Amniotic stem cell (primary cell): ENCODE measurements at regions not wholly inside any gene's neighbourhood (a gene's known extent, or its start where the extent isn't known, plus 50 kb on each side); places are given as distances from the start of the nearest gene placed in this dataset.

Source experiments
- DNase-seq: peaks from one replicate; lab custom pipeline; 2025; lab: John Stamatoyannopoulos, UW

DNA sequence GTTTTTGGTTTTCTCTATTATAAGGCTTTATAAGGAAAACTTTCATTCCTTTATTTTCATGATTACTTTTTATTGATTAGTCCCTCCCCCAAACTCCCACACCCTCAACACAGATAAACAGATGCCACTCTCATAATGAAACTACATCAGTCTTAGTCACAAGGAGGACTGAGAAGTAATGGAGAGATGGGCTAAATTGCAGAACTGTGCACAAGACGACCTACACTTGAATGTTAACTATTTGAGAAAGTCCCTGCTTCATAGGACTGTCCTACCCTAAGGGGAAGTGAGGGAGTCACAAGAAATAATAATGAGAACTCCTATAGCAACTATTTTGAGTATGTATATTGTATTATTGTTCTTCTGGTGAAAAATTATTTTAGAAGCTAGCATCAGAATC is 360.8 kb downstream of the RBM43 start:
- DNase-seq: no peak

DNA sequence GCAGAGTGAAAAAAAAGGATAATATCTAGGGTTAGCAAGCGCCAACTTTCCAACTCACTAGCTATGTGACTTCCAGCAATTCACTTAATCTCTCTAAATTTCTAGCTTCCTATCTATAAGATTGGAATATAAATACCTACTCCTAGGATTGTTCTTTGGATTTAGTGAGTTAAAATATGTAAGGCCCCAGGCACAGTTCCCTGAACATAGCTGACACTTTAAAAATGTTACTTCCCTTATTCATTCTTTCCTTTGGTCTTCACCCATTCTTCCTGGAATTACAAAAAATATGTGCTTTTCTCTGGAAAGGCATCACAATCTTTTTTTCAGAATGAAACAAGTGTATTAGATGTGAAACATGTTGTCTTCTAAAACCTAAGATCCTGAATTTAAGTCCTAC is 365.7 kb downstream of the RBM43 start:
- DNase-seq: no peak

DNA sequence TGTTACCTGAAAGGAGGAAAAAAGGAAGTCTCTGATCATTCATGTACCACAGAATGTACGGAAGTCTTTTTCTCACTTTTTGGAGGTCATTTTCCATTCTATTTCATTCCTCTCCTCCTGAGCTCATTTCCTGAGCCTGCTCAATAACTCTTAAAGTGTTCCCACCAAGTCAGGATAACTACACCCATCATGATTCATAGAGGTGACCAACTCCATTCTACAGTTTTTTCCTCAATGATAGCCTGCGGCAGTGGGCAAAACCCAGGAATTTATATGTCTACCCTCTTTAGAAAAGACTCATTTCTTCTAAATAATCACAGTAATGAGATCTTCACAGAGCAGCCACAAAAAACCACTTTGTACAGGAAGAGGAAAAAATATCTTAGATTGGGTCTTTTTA is 372.5 kb downstream of the RBM43 start:
- DNase-seq: no peak

DNA sequence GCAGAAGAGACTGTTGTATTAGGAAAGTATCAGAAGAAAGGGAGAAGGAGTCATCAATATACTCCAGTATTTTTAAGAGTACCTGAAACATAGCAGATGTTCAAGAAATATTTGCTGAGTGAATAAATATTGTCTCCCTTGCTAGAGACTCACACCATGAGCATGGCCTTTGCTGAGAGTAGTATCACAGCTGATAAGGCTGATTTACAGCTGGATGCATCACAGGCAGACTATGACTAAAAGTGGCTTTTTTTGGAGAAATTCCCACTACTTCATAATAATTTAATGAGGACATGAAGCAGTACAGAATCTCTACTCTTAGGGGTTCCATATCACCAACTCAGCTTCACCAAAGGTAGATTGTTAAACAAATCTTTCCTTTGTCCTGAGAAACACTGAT is 373.3 kb downstream of the RBM43 start:
- DNase-seq: no peak

DNA sequence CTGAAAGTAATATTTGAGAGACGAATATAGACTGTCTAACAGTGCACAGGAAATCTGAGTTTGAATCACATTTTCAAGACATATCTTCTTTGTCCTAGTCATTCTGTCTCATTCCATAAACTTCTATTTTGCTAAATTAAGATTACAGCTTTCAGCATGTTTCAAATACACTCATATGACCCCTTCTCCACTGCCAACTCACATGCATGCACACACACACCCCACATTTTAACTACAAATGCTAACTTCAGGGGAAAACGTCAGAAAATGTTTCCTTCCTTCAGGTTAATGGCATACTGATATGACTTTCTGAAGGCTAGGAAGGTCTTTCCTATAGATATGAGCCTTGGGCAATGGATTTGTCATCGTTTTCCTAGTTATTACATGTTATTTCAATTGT is 373.7 kb downstream of the RBM43 start:
- DNase-seq: no peak

DNA sequence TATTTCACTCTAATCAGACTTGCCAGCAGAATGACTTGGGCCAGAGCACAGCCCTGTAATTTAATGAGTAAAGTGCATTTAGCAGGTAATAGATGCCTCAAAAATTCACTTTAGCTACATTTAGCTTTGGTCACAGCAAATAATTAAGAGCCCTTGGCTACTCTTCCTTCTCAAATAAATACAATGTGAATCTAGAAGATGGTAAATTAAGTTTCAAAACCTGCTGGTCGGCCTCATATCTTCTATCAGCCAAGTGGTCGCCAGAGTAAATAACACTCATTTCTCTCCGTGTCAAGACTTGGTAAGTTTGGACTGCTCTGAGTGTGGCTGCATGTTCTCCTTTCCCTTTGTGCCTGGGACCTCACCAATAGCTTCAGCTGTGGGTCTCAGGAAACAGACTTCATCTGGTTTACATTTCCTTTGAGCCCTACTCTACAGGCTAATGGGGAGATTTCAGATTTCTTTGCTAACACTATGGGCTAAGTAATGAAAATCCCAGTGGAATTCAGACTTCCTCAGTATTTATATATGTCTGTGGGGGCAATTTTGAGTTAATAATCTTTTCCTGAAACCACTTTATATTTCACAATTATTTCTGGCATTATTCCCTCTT is 375.8 kb downstream of the RBM43 start:
- DNase-seq: no peak

DNA sequence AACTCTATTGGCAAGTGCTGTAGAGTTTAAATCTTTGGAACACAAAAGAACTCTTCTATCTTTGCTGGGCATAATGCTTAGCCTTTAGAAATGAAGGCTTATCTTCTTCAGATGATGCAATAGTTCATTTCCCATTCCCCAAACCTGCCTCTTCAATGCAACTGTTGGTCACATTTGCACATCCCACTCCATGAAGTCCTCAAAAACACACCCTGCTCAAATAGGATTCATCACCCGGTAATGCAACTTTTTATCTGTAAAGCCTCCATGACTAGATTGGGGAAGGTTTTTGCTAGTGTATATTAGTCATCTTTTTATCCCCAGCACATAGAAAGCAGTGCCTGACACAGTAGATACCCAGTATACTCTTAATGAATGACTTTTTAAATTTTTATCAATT is 376.4 kb downstream of the RBM43 start:
- DNase-seq: no peak

DNA sequence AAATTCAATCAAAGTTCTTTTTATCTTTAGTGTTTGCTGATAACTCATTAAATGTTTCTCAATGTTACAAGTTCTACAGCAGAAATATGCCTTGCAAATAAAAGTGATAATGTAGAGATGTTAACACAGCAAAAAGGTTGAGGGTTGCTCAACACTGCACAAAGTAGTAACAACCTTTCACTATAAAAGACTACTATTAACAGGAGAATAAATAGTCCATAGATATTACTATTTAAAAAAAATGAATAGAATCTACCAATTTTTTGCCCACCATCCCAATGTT is 378.1 kb downstream of the RBM43 start:
- no peak for DNase-seq

DNA sequence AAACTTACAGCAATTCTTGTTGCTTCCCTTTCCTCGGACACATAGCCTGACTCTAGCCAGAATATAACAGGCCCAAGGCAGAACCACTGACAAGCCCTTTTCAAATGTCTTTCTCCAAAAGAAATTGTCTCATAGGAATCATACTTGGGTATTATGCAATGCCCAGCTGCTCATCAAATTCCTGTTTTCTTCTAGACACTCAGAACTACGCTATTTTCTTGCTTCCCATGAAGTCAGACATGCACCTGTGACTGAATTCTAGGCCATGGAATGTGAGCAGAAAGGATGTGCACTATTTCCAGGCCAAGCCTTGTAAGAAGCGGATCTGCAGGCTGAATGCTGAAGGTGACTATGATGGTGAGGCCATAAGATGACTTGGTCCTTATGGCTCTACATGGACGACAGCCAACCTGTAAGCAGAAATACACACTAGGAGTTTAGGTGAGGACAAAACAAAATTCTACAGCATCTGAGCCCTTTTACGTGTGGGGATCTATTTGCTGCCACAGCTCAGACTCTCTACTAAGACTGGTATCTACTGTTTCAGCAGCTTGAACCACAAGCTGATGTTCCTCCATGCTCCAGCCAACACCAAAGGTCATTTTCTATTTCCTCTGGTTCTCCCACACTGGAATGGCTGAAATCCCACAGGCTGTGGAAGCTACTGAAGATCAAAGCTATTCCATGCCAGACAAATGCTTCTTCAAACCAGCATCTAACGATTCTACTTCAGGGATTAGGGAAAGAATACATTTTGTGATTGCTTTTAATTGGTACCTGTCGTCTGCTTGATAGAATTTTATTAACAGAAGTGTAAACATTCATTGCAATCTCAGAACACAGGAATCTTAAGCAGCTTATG is 378.7 kb downstream of the RBM43 start:
- no peak for DNase-seq

DNA sequence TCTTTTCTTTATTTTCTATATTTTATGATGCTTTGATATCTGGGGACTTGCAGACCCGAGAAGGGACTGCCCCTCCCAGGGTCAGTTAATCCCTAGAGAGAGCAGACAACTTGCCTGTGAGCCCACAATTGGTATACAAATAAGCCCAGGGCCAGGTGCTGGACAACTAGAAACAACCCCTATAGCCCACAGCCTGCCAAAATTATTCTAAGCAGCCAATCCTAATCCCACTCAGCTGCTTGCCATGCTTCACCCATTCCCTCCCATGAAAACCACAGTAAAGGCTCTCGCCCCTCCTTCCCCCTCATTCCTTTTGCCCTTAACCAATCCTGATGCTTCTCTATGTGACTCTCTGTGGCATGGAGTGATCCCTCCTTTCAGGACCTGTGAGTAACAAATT is 380.7 kb downstream of the RBM43 start:
- DNase-seq: no peak

DNA sequence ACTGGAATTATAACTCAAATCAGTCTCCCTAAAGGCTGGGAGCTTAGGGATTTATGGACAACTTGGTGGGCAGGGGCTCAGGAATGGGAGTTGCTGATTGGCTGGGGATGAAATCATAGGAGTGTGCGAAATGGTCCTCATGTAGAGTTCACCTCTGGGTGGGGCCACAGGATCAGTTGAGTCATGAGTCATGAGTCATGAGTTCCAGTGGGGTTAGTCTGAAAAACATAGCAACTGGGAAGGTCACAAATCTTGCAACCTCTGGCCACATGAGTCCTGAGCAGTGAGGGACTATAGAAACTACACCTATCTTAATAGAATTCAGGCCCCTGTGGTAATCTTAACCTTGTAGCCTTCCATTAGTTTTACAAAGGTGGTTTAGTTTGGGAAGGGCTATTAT is 383.3 kb downstream of the RBM43 start:
- DNase-seq: no peak

DNA sequence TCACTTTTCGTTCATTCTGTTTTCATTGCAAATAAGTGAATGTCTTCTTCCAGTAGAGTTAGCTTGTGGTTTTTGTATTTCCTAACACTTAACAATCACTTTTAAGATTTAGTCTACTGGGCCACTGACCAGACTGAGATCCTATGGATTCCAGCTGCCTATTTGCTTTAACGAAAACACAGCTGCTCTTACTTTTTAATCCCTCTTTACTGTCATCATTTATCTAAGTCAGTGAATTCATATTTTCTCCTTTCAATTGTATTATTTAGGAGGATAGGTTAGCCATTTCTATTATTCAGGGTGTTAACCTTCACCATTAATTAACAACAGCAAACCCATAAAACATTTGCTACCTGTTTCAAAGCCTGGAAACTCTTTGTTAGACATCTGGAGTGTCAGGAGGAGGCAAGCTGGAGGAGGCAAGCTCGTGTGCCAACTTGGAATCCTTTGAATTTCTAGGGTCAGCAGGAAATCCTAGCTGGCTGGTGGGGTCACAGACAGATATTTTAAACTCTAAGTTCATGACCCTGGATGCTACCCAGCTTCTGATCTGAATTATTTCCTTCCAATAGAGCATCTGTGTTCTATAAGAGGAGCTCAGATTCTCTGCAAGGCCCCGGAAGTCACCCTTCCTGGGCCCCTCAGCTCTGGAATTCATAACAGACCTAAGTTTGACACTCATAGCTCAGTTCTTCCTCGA is 385.3 kb downstream of the RBM43 start:
- no peak for DNase-seq

DNA sequence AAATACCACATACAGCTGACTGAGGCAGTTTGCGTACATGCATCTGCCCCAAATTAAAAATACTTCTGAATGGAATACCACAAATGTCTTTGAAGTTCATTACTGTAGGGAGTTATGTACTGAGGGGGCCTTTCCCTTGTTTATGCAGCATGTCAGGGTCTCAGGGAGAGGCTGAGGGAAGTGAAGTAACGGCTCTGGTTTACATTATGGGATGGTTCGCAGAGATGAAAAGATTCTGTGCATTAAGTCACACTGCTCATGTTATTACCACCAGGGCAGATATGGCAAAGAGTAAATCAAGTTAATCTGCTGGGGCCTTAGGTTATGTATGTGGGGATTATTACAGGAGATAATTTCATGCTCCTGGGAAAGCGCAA is 385.9 kb upstream of the RND3 start:
- no peak for DNase-seq

DNA sequence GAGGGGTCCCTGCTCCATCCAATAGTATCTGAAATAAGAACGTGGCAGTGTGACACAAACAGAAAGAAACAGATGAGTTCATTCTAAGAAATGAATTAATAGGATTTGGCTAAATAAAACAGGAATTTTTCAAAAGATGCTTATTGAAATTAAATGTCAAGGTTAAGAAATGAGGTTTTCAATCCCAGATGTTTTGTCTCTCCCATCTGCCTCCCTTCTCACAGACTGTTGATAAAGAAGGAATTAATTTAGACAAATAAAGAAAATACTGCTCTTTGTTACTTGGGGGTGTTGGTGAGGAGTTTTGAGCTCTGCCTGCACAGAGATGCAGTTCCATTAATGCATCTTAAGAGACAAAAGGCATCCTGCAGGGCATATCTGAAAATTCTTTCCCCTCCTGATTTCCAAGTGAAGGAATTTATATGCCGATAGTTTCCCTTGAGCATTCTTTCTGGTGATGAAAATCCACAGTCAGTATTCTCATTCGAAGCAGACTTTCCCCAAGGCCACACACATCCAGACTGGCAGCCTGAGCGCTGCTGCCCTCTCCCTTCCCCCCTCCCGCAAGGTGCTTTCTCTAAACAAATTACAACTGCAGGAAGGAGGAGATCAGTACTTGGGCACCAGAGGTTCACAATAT is 385.4 kb upstream of the RND3 start:
- DNase-seq: no peak

DNA sequence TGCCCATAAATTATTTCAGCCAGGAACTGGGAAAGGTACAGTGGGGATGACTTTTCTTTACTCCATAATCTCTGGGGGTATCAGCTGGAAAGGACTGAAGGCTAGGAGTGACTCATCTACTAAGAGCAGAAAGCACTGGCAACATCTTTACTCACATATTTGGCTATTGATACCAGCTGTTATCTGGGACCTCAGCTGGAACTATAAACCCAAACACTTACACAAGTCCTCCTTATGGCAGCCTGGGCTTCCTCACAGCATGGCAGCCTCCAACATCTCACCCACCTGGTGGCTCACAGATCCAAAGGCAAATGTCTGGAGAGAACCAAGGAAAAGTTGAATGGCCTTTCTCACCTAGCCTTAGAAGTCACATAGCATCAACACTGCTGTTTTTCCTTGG is 379.0 kb upstream of the RND3 start:
- DNase-seq: no peak

DNA sequence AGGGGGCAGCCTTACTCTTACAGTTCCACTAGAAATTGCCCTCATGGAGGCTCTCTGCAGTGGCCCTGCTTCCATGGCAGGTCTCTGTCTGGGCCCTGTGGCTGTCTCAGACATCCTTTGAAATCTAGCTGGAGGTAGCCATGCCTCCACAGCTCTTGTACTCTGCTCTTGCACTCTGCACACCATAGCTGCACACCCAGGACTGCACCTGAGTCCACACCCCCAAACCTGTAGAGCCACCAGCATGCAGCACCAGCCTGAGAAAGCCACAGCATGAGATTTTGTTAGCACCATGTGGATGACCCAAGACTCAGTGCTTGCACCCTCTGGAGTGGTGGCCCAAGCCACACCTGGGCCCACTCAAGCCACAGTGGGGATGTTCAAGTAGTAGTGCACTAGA is 376.2 kb upstream of the RND3 start:
- DNase-seq: no peak

DNA sequence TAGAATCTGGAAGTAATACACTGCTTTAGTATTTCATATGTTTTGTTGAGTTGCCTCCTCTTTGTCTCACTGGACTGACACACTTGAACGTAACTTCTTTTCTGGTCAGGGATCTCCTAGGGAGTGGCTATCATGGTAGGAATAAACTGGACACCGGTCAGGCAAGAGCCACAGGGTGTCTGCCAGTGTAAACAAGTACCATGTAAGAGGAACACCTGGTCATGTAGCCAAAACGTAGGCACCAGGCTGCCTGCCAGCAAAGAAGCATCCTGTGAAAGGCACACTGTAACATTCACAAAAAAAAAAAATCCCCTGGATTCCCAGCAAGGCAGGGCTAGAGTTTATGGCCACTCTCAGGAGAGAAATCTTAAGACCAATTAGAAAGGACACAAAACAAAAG is 372.8 kb upstream of the RND3 start:
- DNase-seq: no peak

DNA sequence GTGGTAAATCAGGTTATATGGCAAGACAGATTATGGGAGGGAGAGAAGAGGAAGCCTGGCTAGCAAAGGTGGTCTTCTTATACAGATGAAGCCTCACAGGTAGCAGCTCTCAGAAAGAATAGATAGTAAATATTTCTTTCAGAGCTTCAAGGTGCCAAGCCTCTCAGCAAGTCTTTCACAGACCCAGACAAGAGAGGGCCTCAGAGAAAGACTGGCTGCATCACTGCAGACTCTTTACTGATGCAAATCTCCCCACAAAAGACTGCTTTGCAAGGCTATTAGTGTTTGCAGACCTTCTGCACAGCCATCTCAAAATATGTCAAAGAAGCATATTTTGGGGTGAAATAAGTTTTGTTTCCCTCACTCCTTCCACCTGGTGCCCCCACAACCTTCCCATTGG is 372.4 kb upstream of the RND3 start:
- DNase-seq: no peak

DNA sequence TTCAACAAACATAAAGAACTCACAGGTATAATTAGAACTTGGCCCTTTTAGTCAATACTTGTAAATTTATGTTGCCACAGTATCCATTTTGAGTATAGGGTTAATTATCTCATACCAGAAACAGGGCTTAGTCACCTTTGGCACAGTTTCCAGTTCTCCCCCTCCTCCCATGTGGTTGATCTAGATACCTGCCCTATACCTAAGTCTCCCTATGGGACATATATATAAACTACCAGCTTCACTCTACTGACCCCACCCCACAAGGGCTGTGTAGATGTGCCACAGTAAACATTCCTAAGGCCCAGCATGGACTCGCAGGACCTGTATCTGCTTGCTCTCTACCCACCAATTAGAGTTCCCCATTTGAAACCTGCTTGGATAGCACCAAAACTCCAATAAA is 371.7 kb upstream of the RND3 start:
- no peak for DNase-seq

DNA sequence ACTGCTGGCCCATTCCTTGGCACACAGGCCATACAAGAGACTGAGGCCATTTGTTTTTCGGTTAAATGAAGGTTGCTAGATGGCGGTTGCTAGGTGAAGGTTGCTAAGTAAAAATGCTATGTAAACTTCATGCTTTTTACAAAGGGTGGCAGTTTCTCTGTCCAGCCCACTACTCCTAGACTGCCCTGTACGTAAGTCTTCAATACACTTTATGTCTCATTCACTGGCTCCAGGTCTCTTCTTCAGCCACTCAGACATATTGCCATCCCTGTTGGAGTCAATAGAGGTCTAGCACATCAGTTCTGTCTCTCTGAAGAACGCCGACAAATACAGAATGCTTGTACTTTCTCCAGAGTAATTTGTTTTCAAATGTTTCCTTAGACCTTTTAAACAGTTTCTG is 370.9 kb upstream of the RND3 start:
- no peak for DNase-seq

DNA sequence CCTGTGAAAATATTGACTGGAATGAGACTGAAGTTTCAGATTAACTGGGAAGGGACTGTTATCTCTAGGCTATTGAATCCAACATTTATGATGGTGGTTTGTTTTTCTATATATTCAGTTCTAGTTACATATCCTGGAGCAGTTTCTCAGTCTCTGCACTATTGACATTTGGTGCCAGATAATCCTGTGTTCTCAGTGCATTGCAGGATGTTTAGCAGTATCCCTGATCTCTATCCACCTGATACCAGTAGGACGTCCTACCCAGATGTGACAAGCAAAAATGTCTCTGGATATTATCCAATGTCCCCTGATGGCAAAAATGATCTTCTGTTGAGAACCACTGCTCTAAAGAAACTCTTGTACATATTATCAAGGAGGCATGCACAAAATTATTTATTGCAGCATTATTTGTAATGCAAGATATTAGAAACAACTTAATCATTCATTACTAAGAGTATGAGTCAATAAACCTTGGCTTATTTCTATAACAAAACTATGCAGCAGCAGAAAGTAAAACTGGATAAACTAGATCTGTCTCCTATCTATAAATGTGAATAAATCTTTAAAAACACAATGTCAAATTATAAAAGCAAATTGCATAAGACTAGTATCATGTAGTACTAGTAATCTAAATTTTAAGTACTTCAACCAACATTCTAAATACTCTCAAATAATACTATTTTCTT is 369.3 kb upstream of the RND3 start:
- no peak for DNase-seq

DNA sequence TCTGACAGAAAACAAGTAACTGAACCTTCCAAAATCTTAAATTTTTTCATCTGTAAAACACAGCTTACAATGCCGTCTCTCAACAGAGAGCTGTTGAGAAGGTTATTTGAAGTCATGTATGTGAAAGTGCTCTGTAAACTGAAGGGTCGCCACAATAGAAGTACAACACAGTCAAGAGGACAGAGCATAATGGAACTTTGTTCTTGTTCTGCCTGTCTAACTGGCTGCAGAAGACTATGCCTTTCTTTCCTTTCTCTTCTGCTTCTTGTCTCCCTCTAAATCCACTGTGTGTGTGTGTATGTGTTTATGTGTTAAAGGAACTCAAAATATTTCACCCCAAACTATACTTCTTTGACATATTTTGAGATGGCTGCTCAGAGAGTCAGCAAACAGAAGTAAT is 365.8 kb upstream of the RND3 start:
- no peak for DNase-seq

DNA sequence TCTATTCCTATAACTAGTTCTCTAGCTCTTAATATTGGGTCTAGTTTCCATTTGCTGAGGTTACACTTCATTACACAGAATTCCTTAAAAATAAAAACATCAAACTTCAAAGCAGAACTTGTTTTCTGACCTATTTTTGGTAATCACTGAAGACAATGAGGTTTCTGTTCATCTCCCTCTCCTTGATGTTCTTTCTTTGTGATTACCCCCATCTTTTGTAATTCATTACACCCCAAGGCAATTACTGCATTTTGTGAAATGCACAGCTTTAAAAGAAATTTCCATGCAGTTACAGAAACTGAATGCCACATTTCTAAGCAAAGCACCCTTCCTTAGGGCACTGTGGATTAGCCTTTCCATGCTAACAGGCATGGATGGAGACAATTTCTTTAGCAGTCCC is 363.2 kb upstream of the RND3 start:
- no peak for DNase-seq
